ENCODE measurements at regions not wholly inside any gene's neighbourhood (a gene's known extent, or its start where the extent isn't known, plus 50 kb on each side); places are given as distances from the start of the nearest gene placed in this dataset.

GRCh38 chr2:142581491-142581890 is 296.0 kb upstream of the KYNU start:
- POLR2A ChIA-PET, result no interaction called here
- ATAC-seq (no peak; a peak in 1 of 6 replicates), DNase-seq (ENCODE audit: low read depth in 1 of 2, low spot score in 1 of 2) (no peak), FAIRE-seq (no peak)
- 4% methylated on average over 1 of the region's 1 CpG for WGBS (ENCODE audit: missing lambda C conversion rate)
- TF ChIP-seq FOSL2 (IDR thresholded peaks at IDR 0.05), result no peak
- no peak for TF ChIP-seq FOSL2 (CRISPR knock-in tag; IDR thresholded peaks at IDR 0.05)
- no peak for TF ChIP-seq NR3C1 (IDR thresholded peaks at IDR 0.05)
- TF ChIP-seq RARB (CRISPR knock-in tag; IDR thresholded peaks at IDR 0.05), result no peak
- no peak for TF ChIP-seq ZC3H11A (IDR thresholded peaks at IDR 0.05)
- no peak for TF ChIP-seq EHF (CRISPR knock-in tag; IDR thresholded peaks at IDR 0.05)
- TF ChIP-seq, protein P1, sequence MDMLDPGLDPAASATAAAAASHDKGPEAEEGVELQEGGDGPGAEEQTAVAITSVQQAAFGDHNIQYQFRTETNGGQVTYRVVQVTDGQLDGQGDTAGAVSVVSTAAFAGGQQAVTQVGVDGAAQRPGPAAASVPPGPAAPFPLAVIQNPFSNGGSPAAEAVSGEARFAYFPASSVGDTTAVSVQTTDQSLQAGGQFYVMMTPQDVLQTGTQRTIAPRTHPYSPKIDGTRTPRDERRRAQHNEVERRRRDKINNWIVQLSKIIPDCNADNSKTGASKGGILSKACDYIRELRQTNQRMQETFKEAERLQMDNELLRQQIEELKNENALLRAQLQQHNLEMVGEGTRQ (IDR thresholded peaks at IDR 0.05), result no peak
- TF ChIP-seq POLR2AphosphoS2 (conservative IDR thresholded peaks at IDR 0.05; ENCODE audit: low read length), result no peak
- no peak for TF ChIP-seq ESRRA (IDR thresholded peaks at IDR 0.05; ENCODE audit: borderline replicate concordance, low read length)
- H3K27ac ChIP-seq, result no peak overlapping the region
- no peaks in the 10 kb centered on the region for H3K9me3 ChIP-seq
- CTCF ChIA-PET, result no interaction called here
- H3K4me2 ChIP-seq, result no peak overlapping the region
- H3K4me1 ChIP-seq, result peaks cover 5% of the 10 kb centered on the region; the same call in 2 of the 3 replicates
- no peak overlapping the region for H3K4me3 ChIP-seq

- 52% methylated on average over 5 of the region's 5 CpGs for WGBS (ENCODE audit: missing lambda C conversion rate)
- Histone ChIP-seq H3K4me2 (no peak overlapping the region), H3K4me3 (no peak overlapping the region), H3K27ac (no peak overlapping the region), H3K4me1 (no peaks in the 10 kb centered on the region), H3K9me3 (no peaks in the 10 kb centered on the region)
- CTCF ChIA-PET, result no interaction called here
- ATAC-seq (no peak), DNase-seq (ENCODE audit: low read depth in 1 of 2, low spot score in 1 of 2) (no peak), FAIRE-seq (no peak)
- POLR2A ChIA-PET, result no interaction called here
- TF ChIP-seq MYC (IDR thresholded peaks at IDR 0.05; ENCODE audit: borderline replicate concordance, low read length) (no peak), RARB (CRISPR knock-in tag; IDR thresholded peaks at IDR 0.05) (no peak), BHLHE40 (IDR thresholded peaks at IDR 0.05; ENCODE audit: low read depth, low read length) (no peak), CBX2 (IDR thresholded peaks at IDR 0.05; ENCODE audit: borderline replicate concordance, low read depth) (no peak), RCOR1 (IDR thresholded peaks at IDR 0.05; ENCODE audit: low read depth, low read length) (no peak), CHD4 (IDR thresholded peaks at IDR 0.05; ENCODE audit: borderline replicate concordance) (no peak)
- TF ChIP-seq, protein P2, sequence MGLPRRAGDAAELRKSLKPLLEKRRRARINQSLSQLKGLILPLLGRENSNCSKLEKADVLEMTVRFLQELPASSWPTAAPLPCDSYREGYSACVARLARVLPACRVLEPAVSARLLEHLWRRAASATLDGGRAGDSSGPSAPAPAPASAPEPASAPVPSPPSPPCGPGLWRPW (IDR thresholded peaks at IDR 0.05), result no peak
These were observed 296.8 kb upstream of the KYNU start for GRCh38 chr2:142580691-142581090.

DNA sequence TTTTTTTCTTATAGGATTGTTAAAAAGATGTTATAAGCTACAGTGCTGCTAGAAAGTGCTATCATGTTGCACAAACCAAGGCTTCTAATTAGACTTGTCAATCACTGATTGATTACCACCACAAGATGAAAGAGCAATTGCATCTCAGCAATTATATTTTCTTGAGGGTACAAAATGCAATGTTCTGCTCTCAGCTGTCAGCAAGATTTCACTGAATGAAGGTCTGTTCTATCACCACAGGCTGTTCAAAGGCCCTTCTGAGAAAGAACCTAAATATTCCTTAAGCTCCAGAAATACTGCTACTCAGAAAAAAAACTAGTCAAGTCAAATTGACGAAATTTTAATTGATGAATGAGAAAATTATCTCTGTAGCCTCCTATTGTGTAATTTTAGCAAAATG is 301.9 kb upstream of the KYNU start:
- DNase-seq (ENCODE audit: low read depth in 1 of 2, low spot score in 1 of 2), result no peak
- Histone ChIP-seq H3K9me3 (no peaks in the 10 kb centered on the region), H3K4me1 (no peaks in the 10 kb centered on the region), H3K4me2 (no peak overlapping the region), H3K27ac (no peak overlapping the region), H3K4me3 (no peak overlapping the region)
- TF ChIP-seq, protein P3, sequence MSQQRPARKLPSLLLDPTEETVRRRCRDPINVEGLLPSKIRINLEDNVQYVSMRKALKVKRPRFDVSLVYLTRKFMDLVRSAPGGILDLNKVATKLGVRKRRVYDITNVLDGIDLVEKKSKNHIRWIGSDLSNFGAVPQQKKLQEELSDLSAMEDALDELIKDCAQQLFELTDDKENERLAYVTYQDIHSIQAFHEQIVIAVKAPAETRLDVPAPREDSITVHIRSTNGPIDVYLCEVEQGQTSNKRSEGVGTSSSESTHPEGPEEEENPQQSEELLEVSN (IDR thresholded peaks at IDR 0.05; ENCODE audit: borderline replicate concordance, low read depth), result no peak
- TF ChIP-seq RAD21 (conservative IDR thresholded peaks at IDR 0.05 in 1 of 2, IDR thresholded peaks at IDR 0.05 in 1 of 2) (no peak), SREBF2 (IDR thresholded peaks at IDR 0.05) (no peak), ESRRA (IDR thresholded peaks at IDR 0.05; ENCODE audit: borderline replicate concordance, low read length) (no peak), MAX (IDR thresholded peaks at IDR 0.05) (no peak), FOSL2 (IDR thresholded peaks at IDR 0.05) (no peak), FOSL2 (CRISPR knock-in tag; IDR thresholded peaks at IDR 0.05) (no peak), FOXS1 (CRISPR knock-in tag; IDR thresholded peaks at IDR 0.05) (no peak), TP53 (CRISPR knock-in tag; IDR thresholded peaks at IDR 0.05) (no peak), JUNB (IDR thresholded peaks at IDR 0.05) (no peak), POLR2AphosphoS2 (conservative IDR thresholded peaks at IDR 0.05; ENCODE audit: low read length) (no peak), CBX2 (IDR thresholded peaks at IDR 0.05; ENCODE audit: borderline replicate concordance, low read depth) (no peak), EP300 (IDR thresholded peaks at IDR 0.05) (no peak), HOXB13 (CRISPR knock-in tag; IDR thresholded peaks at IDR 0.05; ENCODE audit: low read depth) (no peak), CHD2 (IDR thresholded peaks at IDR 0.05; ENCODE audit: low read length, partially characterized antibody) (no peak), ZFP36 (IDR thresholded peaks at IDR 0.05; ENCODE audit: borderline replicate concordance, partially characterized antibody) (no peak), REST (IDR thresholded peaks at IDR 0.05) (no peak), CHD4 (IDR thresholded peaks at IDR 0.05; ENCODE audit: borderline replicate concordance) (no peak), EHMT2 (IDR thresholded peaks at IDR 0.05; ENCODE audit: low read depth) (no peak)
- CTCF ChIA-PET, result no interaction called here
- FAIRE-seq, result no peak
- POLR2A ChIA-PET, result no interaction called here
- no peak for ATAC-seq
- whole genome bisulfite sequencing (ENCODE audit: missing lambda C conversion rate), result 3% methylated on average over 1 of the region's 1 CpG

Measured in A549 (cell line).